ENCODE measurements at regions not wholly inside any gene's neighbourhood (a gene's known extent, or its start where the extent isn't known, plus 50 kb on each side); places are given as distances from the start of the nearest gene placed in this dataset.
"Not testable (repeated sequence)": the region's sequence is repeated elsewhere in the genome, so short reads cannot be mapped to it uniquely, and the experiment has no call there.

DNA sequence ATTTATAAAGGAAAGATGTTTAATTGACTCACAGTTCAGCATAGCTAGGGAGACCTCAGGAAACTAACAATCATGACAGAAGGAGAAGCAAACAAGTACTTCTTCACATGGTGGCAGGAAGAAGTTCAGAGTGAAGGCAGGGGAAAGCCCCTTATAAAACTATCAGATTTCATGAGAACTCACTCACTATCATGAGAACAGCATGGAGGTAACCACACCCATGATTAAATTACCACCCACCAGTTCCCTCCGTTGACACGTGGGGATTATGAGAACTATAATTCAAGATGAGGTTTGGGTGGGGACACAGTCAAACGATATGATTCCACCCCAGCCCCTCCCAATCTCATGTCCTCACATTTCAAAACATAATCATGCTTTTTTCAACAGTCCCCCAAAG, 124.2 kb upstream of the PCGF5 start:
- in situ Hi-C loops (cut with MboI): no loop called here
- no peaks in the 10 kb centered on the region for H3K4me1 ChIP-seq (ENCODE audit: insufficient read depth)
- WGBS, 2 experiments (ENCODE audit: low coverage in 1 of 2, low lambda C conversion rate in 2 of 2, missing lambda C conversion rate in 2 of 2): 10 to 20% methylated on average over 3 of the region's 3 CpGs
- DNase-seq: no peak
- no peaks in the 10 kb centered on the region for H3K9me3 ChIP-seq (ENCODE audit: low read depth)
- no peaks in the 10 kb centered on the region for H4K20me1 ChIP-seq (ENCODE audit: insufficient read depth)
- no peak overlapping the region for H3K4me3 ChIP-seq
- no peak overlapping the region for H3K9ac ChIP-seq
- peaks cover 3% of the 10 kb centered on the region for H3K27me3 ChIP-seq (replicated peaks; ENCODE audit: insufficient read depth)
- no peaks in the 10 kb centered on the region for H3K36me3 ChIP-seq (ENCODE audit: low read depth)
- no peaks in the 10 kb centered on the region for H3K9me2 ChIP-seq (ENCODE audit: insufficient read depth)
- no peak overlapping the region for H3K4me2 ChIP-seq (ENCODE audit: unreplicated experiment)
- no peak overlapping the region for H2AFZ ChIP-seq
- TF ChIP-seq EZH2phosphoT487 (IDR thresholded peaks at IDR 0.05; ENCODE audit: insufficient read depth, low read depth) (no peak), EZH2 (IDR thresholded peaks at IDR 0.05; ENCODE audit: insufficient read depth, poor library complexity, severe bottlenecking) (no peak)
- no peaks in the 10 kb centered on the region for H3F3A ChIP-seq (ENCODE audit: insufficient read depth)
- no peak overlapping the region for H3K27ac ChIP-seq
- no peaks in the 10 kb centered on the region for H3K79me2 ChIP-seq (ENCODE audit: insufficient read depth)

DNA sequence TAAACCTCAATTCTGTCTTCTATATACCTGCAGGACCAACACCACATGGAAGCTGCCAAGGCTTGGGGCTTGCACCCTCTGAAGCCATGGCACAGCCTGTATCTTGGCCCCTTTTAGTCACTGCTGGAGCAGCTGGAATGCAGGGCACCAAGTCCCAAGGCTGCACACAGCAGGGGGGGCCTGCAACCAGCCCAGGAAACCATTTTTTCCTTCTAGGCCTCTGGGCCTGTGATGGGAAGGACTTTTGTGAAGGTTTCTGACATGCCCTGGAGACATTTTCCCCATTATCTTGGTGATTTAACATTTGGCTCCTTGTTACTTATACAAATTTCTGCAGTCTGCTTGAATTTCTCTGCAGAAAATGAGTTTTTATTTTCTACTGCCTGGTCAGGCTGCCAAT, 123.2 kb upstream of the PCGF5 start:
- no peak for DNase-seq
- peaks cover 10% of the 10 kb centered on the region for H3K27me3 ChIP-seq (replicated peaks; ENCODE audit: insufficient read depth)
- no peaks in the 10 kb centered on the region for H3K9me2 ChIP-seq (ENCODE audit: insufficient read depth)
- no peaks in the 10 kb centered on the region for H3K36me3 ChIP-seq (ENCODE audit: low read depth)
- H3K79me2 ChIP-seq (ENCODE audit: insufficient read depth): no peaks in the 10 kb centered on the region
- no peak overlapping the region for H3K9ac ChIP-seq
- H3K4me3 ChIP-seq: no peak overlapping the region
- H4K20me1 ChIP-seq (ENCODE audit: insufficient read depth): no peaks in the 10 kb centered on the region
- in situ Hi-C loops (cut with MboI): no loop called here
- H3K9me3 ChIP-seq (ENCODE audit: low read depth): no peaks in the 10 kb centered on the region
- no peak for TF ChIP-seq EZH2phosphoT487 (IDR thresholded peaks at IDR 0.05; ENCODE audit: insufficient read depth, low read depth)
- no peak for TF ChIP-seq EZH2 (IDR thresholded peaks at IDR 0.05; ENCODE audit: insufficient read depth, poor library complexity, severe bottlenecking)
- no peak overlapping the region for H2AFZ ChIP-seq
- H3K4me1 ChIP-seq (ENCODE audit: insufficient read depth): no peaks in the 10 kb centered on the region
- H3K27ac ChIP-seq: no peak overlapping the region
- H3K4me2 ChIP-seq (ENCODE audit: unreplicated experiment): no peak overlapping the region
- no peaks in the 10 kb centered on the region for H3F3A ChIP-seq (ENCODE audit: insufficient read depth)

- H3K4me3 ChIP-seq; H3K4me1 ChIP-seq (ENCODE audit: insufficient read depth); H3K79me2 ChIP-seq (ENCODE audit: insufficient read depth); H2AFZ ChIP-seq; H3K9me2 ChIP-seq (ENCODE audit: insufficient read depth); in situ Hi-C loops (cut with MboI); H4K20me1 ChIP-seq (ENCODE audit: insufficient read depth); H3K4me2 ChIP-seq (ENCODE audit: unreplicated experiment); DNase-seq; H3K36me3 ChIP-seq (ENCODE audit: low read depth); H3K27ac ChIP-seq; H3F3A ChIP-seq (ENCODE audit: insufficient read depth); H3K9me3 ChIP-seq (ENCODE audit: low read depth); H3K9ac ChIP-seq: not testable (repeated sequence)
- WGBS, 2 experiments (ENCODE audit: low coverage in 1 of 2, low lambda C conversion rate in 2 of 2, missing lambda C conversion rate in 2 of 2): 41 to 47% methylated on average over 2 of the region's 2 CpGs
- peaks cover 17% of the 10 kb centered on the region for H3K27me3 ChIP-seq (replicated peaks; ENCODE audit: insufficient read depth)
Measured at GRCh38 chr10:91098021-91098420, 122.4 kb upstream of the PCGF5 start.

DNA sequence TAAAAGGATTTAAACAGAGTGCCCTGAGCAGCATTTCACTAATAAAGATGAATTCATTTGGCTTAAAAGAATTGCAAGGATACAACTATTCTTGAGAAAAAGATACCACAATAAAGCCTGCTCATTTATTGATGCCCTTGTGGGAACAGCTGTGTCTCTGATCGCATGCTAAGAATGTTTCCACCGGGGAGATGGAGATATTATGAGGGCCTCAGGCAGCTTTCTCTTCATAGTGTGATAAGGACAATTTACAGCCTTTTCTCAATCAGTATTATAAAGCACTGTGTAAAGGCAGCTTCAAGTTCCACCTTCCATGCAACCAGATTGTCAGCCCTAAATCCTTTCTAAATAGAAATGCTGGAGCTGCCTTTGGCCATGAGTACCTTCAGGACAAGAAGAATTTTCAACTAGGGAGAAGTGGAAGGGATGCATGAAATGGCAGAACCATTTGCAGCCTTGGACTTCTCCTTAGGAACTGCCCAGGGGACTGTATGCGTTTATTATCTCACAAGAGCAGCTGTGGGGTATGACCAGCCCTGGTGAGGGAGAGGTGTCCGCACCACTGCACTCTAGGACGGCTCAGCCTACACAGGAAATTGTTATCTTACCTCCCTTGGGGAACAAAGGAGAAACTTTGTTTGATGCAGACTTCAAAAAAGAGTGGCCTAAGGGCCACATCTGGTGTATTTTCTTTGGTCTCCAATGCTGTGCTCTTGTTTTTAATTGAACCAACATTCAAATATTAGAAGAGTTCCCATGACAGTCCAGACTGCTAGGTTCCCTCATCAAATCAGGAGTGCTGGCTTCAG, 116.9 kb upstream of the PCGF5 start:
- Histone ChIP-seq H4K20me1 (ENCODE audit: insufficient read depth) (no peaks in the 10 kb centered on the region), H3K4me3 (no peak overlapping the region), H3K4me1 (ENCODE audit: insufficient read depth) (no peaks in the 10 kb centered on the region), H3K27me3 (replicated peaks; ENCODE audit: insufficient read depth) (peaks cover 43% of the 10 kb centered on the region), H3K4me2 (ENCODE audit: unreplicated experiment) (no peak overlapping the region), H3K9ac (no peak overlapping the region), H2AFZ (no peak overlapping the region), H3K9me3 (ENCODE audit: low read depth) (no peaks in the 10 kb centered on the region), H3K9me2 (ENCODE audit: insufficient read depth) (no peaks in the 10 kb centered on the region), H3K36me3 (ENCODE audit: low read depth) (no peaks in the 10 kb centered on the region), H3F3A (ENCODE audit: insufficient read depth) (no peaks in the 10 kb centered on the region), H3K27ac (no peak overlapping the region), H3K79me2 (ENCODE audit: insufficient read depth) (no peaks in the 10 kb centered on the region)
- no peak for TF ChIP-seq EZH2phosphoT487 (IDR thresholded peaks at IDR 0.05; ENCODE audit: insufficient read depth, low read depth)
- TF ChIP-seq EZH2 (IDR thresholded peaks at IDR 0.05; ENCODE audit: insufficient read depth, poor library complexity, severe bottlenecking): no peak
- DNase-seq: no peak
- 30 to 36% methylated on average over 5 of the region's 5 CpGs for WGBS, 2 experiments (ENCODE audit: low coverage in 1 of 2, low lambda C conversion rate in 2 of 2, missing lambda C conversion rate in 2 of 2)
- in situ Hi-C loops (cut with MboI): no loop called here
